GM12892 (cell line): ENCODE measurements at regions not wholly inside any gene's neighbourhood (a gene's known extent, or its start where the extent isn't known, plus 50 kb on each side); places are given as distances from the start of the nearest gene placed in this dataset.

Experiments used
- DNase-seq: peaks from one replicate; pipeline ENCODE4 v3.0.0; 2011; ENCODE audit not compliant: insufficient read length
- FAIRE-seq: peaks from 2 replicates; lab custom pipeline; 2011; peaks lifted over from hg19 to GRCh38; lab: Jason Lieb, UNC
- POLR2A ChIP-seq: IDR thresholded peaks from 2 replicates; pipeline ENCODE4 v1.6.1; 2011; ENCODE audit warnings: low read depth, low read length, control low read depth
- POLR2AphosphoS5 ChIP-seq: IDR thresholded peaks from 2 replicates; pipeline ENCODE4 v1.6.1; 2011; ENCODE audit warnings: low read depth, low read length, control low read depth
- TAF1 ChIP-seq: IDR thresholded peaks from 2 replicates; pipeline ENCODE4 v1.6.1; 2011; ENCODE audit warnings: low read depth, mild to moderate bottlenecking, control low read depth, low read length, borderline replicate concordance

DNA sequence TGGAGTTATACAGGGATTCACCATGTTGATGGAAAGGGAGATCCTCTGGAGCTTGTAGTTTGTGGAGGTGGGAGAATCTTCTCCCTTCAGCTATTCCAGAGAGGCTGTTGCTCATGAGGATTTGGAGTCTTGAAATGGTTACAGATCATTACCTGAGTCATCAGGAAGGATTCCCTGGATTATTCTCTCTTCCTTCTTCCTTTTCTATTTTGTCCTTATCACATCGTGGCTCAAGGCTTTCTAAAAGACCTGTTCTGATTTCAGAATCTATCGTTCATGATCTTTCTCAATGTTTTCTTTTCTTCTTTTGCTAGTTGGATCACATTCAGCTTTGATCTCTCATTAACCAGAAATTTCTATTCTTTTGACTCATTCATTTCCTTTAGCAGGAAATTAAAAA, 196.0 kb downstream of the KLF5 start:
- no peak for FAIRE-seq
- DNase-seq: no peak
- no peak for TF ChIP-seq POLR2AphosphoS5
- TF ChIP-seq TAF1: no peak
- TF ChIP-seq POLR2A: no peak

DNA sequence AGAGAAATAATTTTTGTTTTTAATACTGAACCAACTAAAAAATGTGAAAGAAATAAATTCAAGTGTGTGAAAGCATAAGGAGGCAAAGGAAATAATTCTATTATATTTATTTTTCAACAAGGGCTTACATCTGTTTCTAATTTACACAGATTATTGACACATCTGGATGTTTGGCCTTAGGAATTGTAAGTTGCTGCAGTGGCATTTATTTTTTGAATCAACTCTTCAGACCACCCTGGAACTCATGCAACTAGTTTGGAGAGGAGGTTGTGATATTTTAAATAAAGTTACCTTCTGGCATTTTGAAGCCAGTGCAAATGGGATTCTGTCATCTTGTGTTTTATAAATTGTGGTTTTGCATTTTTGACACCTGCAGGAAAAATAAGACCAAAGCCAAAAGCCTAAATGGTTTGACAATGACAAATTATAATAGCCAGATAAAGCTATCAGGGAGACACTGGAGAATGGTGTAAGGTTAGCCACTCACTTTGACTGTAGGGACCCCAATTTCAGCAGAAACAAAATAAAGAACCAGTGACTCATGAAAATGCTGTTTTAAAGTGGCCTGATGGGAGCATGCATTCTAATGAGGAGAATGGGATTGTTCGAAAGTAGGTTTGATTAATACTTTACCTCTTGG, 192.9 kb downstream of the KLF5 start:
- FAIRE-seq (no peak), DNase-seq (no peak)
- no peak for TF ChIP-seq POLR2AphosphoS5
- TF ChIP-seq TAF1: no peak
- no peak for TF ChIP-seq POLR2A

DNA sequence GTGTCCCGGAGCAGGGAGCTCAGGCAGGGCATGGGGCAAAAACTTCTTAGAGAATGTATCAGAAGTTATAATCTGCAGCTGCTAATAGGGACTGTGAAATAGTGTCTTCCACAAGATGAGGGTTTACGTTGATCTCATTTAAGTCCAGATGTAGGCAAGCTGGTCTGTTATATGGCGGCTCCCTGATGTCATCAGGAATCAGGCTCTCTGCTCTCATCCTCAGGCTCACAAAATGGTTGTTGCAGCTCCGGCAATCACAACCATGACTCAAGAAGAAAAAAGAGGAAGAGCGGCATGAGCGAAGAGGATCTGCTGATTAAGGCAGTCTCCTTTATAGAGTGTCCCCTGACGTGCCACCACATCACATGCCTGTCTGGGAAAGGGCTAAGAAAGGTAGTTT, 191.3 kb downstream of the KLF5 start:
- FAIRE-seq: no peak
- no peak for TF ChIP-seq TAF1
- DNase-seq: no peak

DNA sequence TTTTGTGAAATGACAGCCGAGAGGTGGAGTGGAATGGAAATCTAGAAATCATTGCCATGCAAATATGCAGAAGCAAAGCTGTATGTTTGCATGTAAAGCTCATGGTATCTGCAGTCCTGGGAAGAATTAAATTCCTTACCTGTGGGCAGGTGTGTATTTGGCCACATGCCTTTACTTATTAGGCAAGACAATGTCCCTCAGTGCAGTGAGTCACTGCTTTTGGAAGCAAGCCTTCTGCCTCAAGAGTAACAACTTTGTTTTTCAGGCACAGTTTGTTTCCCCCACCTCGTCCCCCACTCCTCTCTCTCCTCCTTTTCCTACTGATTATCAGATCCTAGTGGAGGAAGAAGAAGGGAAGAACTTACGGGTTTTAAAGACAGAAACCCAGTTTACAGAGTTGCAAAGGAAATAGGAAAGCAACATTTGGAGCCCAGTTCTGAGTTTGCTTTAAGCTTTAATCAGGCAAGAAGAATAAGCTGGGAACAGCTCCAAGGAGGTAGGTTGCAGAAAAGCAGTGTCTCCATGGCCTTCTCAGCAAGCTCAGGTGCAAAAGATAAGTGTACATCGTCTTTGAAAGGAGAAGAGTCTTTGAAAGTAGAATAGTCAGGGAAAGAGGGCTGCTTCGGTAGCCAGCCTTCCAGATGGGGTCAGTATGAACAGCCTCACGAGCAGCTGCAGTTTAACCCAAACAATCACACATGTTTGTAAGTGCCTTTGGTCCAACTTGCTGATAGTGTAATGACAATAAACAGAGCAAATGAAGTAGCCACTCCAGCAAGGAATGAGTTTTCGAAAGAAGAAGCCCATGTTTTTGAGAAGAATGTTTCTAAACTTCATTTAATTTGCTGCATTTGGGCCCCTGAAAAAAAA, 190.1 kb downstream of the KLF5 start:
- no peak for DNase-seq
- no peak for TF ChIP-seq POLR2A
- TF ChIP-seq TAF1: no peak
- TF ChIP-seq POLR2AphosphoS5: no peak
- no peak for FAIRE-seq

DNA sequence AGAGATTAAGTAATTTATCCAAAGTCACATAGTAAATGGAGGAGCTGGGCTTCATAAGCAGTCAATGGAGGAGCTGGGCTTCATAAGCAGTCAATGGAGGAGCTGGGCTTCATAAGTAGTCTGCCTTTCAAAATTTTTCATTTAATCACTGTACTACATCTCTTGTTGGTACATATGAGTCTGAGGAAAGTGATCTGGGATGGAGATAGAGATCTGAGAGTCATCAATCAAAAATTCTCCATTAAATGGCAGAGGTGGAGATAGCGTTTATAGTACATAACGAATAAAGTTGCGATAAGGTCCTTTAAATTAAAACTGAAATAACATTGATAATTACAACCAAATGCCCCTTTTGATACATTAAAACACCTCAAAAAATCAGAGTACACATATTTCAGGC, 189.3 kb downstream of the KLF5 start:
- no peak for DNase-seq
- FAIRE-seq: no peak
- TF ChIP-seq POLR2AphosphoS5: no peak

DNA sequence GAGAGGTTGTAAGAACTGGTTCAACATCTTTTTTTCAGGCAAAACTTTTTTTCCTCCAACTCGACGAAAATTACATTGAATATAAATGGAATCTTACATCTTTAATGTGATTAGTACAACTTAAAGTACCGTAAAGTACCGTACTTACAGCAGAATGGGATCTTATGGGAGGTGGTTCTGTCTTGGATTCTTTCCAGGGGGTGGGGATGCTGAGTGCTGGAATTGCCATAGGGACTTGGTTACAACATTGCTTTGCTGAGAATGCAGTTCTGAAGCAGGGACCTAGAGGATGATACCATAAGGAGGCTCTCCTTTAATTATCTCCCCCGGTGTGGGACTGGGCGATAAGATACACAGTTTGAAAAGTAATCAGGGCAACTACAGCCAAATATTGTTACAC, 186.4 kb downstream of the KLF5 start:
- TF ChIP-seq TAF1 (no peak), POLR2AphosphoS5 (no peak), POLR2A (no peak)
- DNase-seq (no peak), FAIRE-seq (no peak)

DNA sequence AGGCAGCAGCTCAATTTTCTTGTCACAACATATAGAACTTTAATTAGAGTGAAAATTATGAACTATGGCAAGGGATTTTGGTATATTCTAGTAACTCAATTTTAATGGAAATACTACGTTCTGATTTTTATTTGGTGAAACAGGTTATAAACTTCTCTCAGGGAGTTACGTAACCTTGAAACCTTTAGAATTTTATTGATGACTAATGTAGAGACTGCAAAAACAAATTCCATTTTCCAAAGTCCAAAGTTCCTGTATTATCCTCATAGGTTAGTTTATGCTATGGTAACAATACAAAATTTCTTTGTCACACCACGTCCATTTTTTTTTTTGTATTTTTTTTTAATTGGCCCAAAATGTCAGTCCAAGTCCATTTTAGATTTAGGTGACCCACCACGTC, 185.7 kb downstream of the KLF5 start:
- DNase-seq (no peak), FAIRE-seq (no peak)
- TF ChIP-seq TAF1 (no peak), POLR2AphosphoS5 (no peak), POLR2A (no peak)

DNA sequence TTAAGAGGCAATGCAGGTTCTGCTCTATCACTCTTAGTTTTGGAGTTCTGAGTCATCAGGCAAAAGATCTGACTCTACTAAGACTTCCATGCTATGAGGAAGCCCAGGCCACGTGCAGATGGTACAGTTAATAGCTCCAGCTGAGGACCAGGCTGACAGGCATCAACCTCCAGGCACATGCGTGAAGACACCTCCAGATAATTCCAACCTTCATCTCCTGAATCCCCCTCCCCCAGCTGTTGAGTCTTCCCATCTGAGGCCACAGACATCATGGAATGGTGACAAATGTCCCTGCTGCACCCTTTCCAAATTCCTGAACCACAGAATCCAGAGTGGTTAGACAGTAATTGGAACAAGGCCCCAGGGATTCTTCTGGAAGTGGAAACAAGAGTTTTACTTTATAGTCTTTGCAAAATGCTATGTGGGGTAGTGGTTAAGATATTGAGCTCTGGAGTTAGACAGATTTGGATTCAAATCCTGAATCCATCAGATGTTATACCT, 183.8 kb downstream of the KLF5 start:
- FAIRE-seq (no peak), DNase-seq (no peak)
- TF ChIP-seq POLR2AphosphoS5 (no peak), POLR2A (no peak), TAF1 (no peak)

DNA sequence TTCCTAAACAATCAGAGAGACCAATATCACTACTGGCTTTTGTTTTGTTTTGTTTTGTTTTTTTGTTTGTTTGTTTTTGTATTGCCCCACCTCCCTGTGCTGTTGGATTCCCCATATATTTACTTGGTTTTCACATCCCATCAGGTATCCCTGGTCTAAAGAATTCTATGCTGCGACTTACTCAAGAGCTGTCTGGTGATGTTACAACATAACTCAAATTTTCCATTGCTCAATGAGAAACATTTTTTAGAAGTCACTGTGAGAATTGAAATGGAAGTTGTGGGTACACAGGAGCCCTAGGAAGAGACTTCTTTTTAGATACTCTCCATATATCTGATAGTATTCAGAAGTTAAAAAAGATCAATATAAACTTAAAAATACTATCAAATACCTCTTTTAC, 181.4 kb downstream of the KLF5 start:
- TF ChIP-seq POLR2AphosphoS5 (no peak), TAF1 (no peak)
- FAIRE-seq: no peak
- DNase-seq: no peak

DNA sequence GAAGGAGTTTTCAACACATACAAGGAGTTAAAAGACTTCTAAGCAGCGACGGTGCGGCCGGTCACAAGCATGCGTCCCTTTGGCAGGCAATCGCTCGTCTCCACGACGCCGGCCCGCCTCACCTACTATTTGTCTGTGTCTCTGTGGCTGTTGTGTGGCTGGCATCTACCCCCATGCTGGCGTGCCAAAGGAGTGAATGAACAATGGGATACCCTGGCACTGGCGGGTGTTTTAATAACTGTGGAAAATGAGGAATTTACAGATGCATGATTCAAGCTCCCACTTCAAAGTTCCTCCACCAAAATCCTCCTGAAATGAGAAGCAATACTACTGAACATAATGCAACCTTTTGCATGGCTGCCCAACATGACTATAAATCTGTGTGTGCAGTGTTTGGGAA, 176.6 kb downstream of the KLF5 start:
- DNase-seq (no peak), FAIRE-seq (no peak)
- TF ChIP-seq POLR2A: no peak
- no peak for TF ChIP-seq POLR2AphosphoS5
- TF ChIP-seq TAF1: no peak

DNA sequence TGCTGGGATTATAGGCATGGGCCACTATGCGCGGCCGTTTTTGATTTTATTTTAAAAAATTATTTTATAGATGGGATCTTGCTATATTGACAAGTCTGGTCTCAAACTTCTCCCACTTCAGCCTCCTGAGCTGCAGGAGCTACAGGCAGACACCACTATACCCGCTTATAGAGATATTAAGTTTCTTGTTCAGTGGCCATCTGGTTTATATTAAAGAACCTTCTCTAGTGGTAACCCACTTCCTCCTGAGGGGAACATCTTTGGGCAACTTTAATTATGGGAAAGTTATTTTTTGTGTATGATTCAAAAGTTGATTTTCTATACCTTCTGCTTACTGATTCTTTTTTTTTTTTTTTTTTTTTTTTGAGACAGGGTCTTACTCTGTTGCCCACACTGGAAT, 172.7 kb downstream of the KLF5 start:
- no peak for TF ChIP-seq TAF1
- no peak for TF ChIP-seq POLR2AphosphoS5
- TF ChIP-seq POLR2A: no peak
- no peak for DNase-seq
- FAIRE-seq: no peak

DNA sequence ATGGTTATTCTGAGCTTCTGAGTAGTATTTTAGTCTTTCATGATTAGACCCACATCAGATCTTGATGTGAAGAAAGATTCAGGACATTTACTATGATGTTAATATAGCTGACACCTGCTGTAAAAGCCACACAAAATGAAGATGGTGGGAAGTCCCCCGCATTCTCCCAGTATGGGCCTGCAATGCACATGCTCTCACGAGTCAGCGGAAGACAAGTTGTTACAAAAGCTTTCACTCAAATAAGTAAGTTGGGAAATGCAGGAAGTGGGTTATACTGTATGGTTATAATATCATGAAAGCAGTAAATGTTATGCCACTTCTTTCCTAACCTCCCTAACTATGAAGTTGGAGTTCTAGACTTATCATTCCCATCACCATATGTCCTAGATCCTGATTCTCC, 171.9 kb downstream of the KLF5 start:
- DNase-seq: no peak
- TF ChIP-seq POLR2A (no peak), POLR2AphosphoS5 (no peak), TAF1 (no peak)
- FAIRE-seq: no peak
